ENCODE measurements at regions not wholly inside any gene's neighbourhood (a gene's known extent, or its start where the extent isn't known, plus 50 kb on each side); places are given as distances from the start of the nearest gene placed in this dataset.
"Not testable (repeated sequence)": the region's sequence is repeated elsewhere in the genome, so short reads cannot be mapped to it uniquely, and the experiment has no call there.

GRCh38 chr4:72765788-72766187 is 196.8 kb upstream of the ADAMTS3 start:
- not testable (repeated sequence) for TF ChIP-seq SUZ12 (IDR thresholded peaks at IDR 0.05; ENCODE audit: extremely low read depth, insufficient read depth, insufficient read length); YY1 (IDR thresholded peaks at IDR 0.05; ENCODE audit: insufficient read depth, insufficient read length)
